ENCODE measurements at regions not wholly inside any gene's neighbourhood (a gene's known extent, or its start where the extent isn't known, plus 50 kb on each side); places are given as distances from the start of the nearest gene placed in this dataset.

DNA sequence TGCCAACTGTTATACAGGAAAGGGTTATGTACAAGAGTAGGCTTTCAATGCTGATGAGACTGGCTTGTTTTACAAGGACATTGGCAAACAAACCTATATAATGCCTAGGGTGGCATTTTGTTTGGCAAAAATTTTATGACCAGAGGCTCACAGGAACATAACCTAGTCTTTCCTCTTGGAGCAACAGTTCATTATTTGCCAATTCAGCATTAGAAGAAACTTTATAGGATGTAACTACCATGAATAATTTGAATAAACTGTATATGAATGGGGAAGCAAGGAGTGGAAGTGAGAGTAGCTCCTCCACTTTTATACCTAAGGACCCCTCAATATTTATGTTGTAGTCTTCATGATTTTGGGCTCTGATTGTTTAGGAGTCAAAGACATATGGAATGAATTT, 103.9 kb upstream of the WAC start:
- no peak for TF ChIP-seq ZNF549 (tag by site-specific recombination; IDR thresholded peaks at IDR 0.05)
- no peak for TF ChIP-seq ZNF830 (tag by site-specific recombination; IDR thresholded peaks at IDR 0.05; ENCODE audit: low read depth)
- no peak for TF ChIP-seq CTCF (tag by site-specific recombination; IDR thresholded peaks at IDR 0.05)
- no peak for TF ChIP-seq SP2 (tag by site-specific recombination; IDR thresholded peaks at IDR 0.05)
- TF ChIP-seq, protein P1, sequence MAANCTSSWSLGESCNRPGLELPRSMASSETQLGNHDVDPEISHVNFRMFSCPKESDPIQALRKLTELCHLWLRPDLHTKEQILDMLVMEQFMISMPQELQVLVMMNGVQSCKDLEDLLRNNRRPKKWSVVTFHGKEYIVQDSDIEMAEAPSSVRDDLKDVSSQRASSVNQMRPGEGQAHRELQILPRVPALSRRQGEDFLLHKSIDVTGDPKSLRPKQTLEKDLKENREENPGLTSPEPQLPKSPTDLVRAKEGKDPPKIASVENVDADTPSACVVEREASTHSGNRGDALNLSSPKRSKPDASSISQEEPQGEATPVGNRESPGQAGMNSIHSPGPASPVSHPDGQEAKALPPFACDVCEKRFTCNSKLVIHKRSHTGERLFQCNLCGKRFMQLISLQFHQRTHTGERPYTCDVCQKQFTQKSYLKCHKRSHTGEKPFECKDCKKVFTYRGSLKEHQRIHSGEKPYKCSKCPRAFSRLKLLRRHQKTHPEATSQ (tag by site-specific recombination; IDR thresholded peaks at IDR 0.05) = no peak
- no peak for TF ChIP-seq SALL2 (tag by site-specific recombination; IDR thresholded peaks at IDR 0.05; ENCODE audit: borderline replicate concordance)
- no peak for TF ChIP-seq ZNF776 (tag by site-specific recombination; IDR thresholded peaks at IDR 0.05; ENCODE audit: borderline replicate concordance)

Data from HEK293 (cell line).